Subcutaneous abdominal adipose tissue (tissue), 5 donors: ENCODE measurements at regions not wholly inside any gene's neighbourhood (a gene's known extent, or its start where the extent isn't known, plus 50 kb on each side); places are given as distances from the start of the nearest gene placed in this dataset.

Source experiments
- H3K27ac ChIP-seq: one replicate; pipeline ENCODE4 v1.7.0; 2013; ENCODE audit warnings: low read depth, mild to moderate bottlenecking, inconsistent platforms, low read length, moderate library complexity
- H3K27me3 ChIP-seq, 5 donors: one replicate each; pipeline ENCODE4 v1.7.0; 2013; ENCODE audit warnings: low read length in 5 of 5, inconsistent platforms in 1 of 5; ENCODE audit not compliant: control insufficient read depth in 5 of 5, insufficient read depth in 4 of 5
- H3K36me3 ChIP-seq, 5 donors: one replicate each; pipeline ENCODE4 v1.7.0; 2013; ENCODE audit warnings: low read length in 5 of 5; ENCODE audit not compliant: control insufficient read depth in 5 of 5, insufficient read depth in 5 of 5
- H3K4me1 ChIP-seq, 5 donors: one replicate each; pipeline ENCODE4 v1.7.0; 2013; ENCODE audit warnings: low read length in 5 of 5, mild to moderate bottlenecking in 3 of 5, moderate library complexity in 1 of 5; ENCODE audit not compliant: control insufficient read depth in 5 of 5, insufficient read depth in 5 of 5
- H3K4me3 ChIP-seq, 5 donors: one replicate each; pipeline ENCODE4 v1.7.0; 2013; ENCODE audit warnings: low read length in 5 of 5, low read depth in 1 of 5
- H3K9ac ChIP-seq, 5 donors: one replicate each; pipeline ENCODE4 v1.7.0; 2013; ENCODE audit warnings: low read length in 5 of 5, mild to moderate bottlenecking in 4 of 5, moderate library complexity in 3 of 5
- H3K9me3 ChIP-seq, 5 donors: one replicate each; pipeline ENCODE4 v1.7.0; 2013; ENCODE audit warnings: low read length in 5 of 5; ENCODE audit not compliant: control insufficient read depth in 5 of 5
- donor health status: healthy.
- donor health status: healthy.
- donor health status: healthy.
- donor health status: healthy.
- donor health status: healthy.

DNA sequence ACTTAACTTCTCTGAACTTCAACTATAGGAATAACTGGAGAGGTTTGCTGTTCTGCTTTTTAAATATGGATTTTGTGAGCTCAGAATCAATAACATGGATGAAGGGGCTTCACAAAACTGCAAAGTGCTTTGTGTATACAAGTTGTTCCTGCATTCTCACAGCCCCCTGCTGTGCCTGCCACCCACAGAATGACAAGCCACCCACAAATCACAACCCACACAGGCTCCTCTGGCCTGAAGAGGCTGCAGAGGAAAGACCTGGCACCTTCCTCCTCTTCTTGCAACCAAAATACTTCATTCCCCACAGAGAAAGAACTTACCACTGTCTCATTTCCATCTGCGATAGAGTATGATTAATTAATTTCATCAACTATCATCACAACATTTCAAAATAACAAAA, 106.7 kb upstream of the NHSL1 start:
- Histone ChIP-seq H3K27ac (no peak overlapping the region), H3K4me3 (no peak overlapping the region), H3K9me3 (no peaks in the 10 kb centered on the region), H3K27me3 (no peaks in the 10 kb centered on the region), H3K9ac (no peak overlapping the region), H3K36me3 (no peaks in the 10 kb centered on the region), H3K4me1 (peaks cover 0 to 3% (median 0%) of the 10 kb centered on the region in 5 donors)

DNA sequence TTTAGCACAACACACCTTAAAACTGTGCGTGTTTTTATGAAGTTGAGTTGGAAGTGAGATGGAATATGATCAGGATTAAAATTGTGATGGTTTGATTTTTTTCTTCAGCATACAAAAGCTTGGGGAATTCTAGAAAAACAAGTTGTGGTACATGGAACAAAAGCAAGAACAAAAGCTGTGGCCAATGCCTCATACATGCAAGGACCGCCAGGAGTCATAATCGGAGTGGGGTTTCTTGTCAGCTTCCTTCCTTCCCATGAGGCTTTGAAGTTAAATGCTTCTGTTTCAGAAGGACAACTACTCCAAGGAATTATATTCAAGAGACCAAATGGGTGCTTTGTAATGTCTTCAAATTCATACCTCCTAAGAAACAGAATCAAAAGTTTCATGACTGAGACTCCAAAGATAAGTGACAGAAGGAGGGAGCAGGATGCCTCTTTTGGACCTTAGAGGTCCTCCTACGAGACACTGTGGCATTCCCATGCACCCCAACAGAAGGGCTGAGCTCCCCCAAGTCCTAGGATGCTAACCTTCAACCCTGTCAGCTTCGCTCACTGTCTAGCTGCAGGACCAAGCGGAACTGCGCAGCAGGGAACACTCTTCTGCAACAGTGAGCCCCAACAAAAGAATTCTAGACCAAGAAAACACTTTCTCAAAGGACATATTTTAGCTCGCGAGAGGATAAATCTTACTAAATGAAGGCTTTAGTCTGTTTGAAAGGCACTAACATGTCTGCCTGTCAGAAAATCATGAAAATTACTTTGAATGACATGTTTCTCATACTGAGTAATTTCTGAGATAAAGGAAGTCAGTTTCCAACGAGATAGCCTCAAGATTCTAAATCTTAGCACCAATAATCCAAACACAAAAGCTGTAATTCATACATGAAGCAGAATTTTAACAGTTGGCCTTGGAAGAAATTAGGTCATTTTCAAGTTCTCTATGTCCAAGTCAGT, 108.5 kb upstream of the NHSL1 start:
- no peak overlapping the region for H3K9ac ChIP-seq
- no peaks in the 10 kb centered on the region for H3K4me1 ChIP-seq
- H3K27ac ChIP-seq = no peak overlapping the region
- no peaks in the 10 kb centered on the region for H3K27me3 ChIP-seq
- no peak overlapping the region for H3K4me3 ChIP-seq
- no peaks in the 10 kb centered on the region for H3K36me3 ChIP-seq
- H3K9me3 ChIP-seq = no peaks in the 10 kb centered on the region

DNA sequence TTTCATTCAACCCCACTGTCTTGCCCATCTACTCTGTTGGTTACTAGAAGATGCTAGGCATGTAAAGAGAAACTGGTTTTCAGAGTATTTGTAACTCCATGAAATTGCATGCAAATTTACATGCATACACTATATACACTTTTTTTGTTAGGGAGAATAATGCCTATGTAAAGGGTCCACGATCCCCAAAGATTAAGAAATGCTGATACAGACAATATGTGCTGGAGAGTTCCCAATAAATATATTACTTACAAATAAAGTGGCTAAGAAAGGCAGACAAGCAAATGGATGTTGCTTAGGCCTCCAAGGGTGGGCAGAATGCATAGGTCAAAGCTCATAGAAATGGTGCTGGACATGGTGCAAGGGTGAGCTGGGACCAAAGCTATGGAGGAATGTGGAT, 109.6 kb upstream of the NHSL1 start:
- H3K9me3 ChIP-seq = no peaks in the 10 kb centered on the region
- no peaks in the 10 kb centered on the region for H3K27me3 ChIP-seq
- no peaks in the 10 kb centered on the region for H3K36me3 ChIP-seq
- no peak overlapping the region for H3K4me3 ChIP-seq
- H3K27ac ChIP-seq = no peak overlapping the region
- H3K4me1 ChIP-seq = no peaks in the 10 kb centered on the region
- no peak overlapping the region for H3K9ac ChIP-seq

DNA sequence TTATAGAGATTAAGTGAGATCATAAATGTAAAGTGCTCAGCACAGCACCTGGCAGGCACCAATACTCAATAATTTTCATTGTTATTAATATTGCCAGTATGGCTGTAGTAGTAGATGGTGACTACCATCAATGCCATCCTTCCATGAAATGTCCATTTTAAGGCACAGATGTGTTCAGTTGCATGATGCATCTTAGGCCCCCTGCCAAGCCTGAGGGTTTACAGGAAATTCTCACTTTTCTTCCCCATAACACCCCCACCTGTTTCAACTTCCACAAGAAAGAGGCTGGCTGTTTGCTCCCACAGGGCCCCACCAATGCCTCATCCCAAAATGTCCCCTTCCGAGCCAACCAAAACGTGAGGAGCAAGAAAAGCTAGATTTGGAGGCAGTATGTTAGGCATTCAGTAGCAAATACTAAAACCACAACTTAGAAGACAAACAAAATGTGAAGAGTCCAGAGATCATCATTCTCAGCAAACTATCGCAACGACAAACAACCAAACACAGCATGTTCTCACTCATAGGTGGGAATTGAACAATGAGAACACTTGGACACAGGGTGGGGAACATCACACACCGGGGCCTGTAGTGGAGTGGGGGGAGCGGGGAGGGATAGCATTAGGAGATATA, 110.6 kb upstream of the NHSL1 start:
- Histone ChIP-seq H3K9ac (no peak overlapping the region), H3K27me3 (no peaks in the 10 kb centered on the region), H3K27ac (no peak overlapping the region), H3K4me1 (no peaks in the 10 kb centered on the region), H3K9me3 (no peaks in the 10 kb centered on the region), H3K4me3 (no peak overlapping the region), H3K36me3 (no peaks in the 10 kb centered on the region)

DNA sequence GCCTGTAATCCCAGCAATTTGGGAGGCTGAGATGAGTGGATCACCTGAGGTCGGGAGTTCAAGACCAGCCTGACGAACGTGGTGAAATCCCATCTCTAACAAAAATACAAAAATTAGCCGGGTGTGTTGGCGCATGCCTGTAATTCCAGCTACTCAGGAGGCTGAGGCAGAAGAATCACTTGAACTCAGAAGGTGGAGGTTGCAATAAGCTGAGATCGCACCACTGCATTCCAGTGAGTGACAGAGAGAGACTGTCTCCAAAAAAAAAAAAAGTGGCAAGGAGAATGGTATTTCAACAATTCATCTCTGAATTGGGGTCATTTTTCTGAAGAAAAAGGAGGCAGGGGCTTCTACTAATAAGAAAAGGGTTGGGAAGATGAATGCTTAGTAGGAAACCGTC, 111.5 kb upstream of the NHSL1 start:
- Histone ChIP-seq H3K36me3 (no peaks in the 10 kb centered on the region), H3K4me3 (no peak overlapping the region), H3K9ac (no peak overlapping the region), H3K9me3 (no peaks in the 10 kb centered on the region), H3K27me3 (no peaks in the 10 kb centered on the region), H3K27ac (no peak overlapping the region), H3K4me1 (no peaks in the 10 kb centered on the region)

DNA sequence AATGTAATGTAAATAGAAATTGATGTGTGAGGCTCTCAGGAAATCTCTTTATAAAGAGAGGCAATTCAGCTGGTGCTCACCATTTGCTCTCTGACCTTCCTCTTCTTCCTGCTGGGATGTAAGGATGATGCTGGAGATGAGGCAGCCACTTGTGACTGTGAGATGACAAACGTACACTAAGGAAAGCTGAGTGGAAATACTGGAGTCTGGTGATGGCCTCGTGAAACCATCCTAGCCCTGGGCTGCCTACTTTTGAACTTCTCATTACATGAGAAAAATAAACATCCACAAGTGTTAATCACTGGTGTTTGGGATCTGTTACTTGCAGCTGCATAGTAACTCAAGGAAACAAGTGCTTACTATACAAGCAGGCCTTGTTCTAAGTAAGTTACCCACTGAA, 114.9 kb upstream of the NHSL1 start:
- Histone ChIP-seq H3K27me3 (no peaks in the 10 kb centered on the region), H3K27ac (no peak overlapping the region), H3K9ac (no peak overlapping the region), H3K4me1 (no peaks in the 10 kb centered on the region), H3K9me3 (no peaks in the 10 kb centered on the region), H3K4me3 (no peak overlapping the region), H3K36me3 (no peaks in the 10 kb centered on the region)

DNA sequence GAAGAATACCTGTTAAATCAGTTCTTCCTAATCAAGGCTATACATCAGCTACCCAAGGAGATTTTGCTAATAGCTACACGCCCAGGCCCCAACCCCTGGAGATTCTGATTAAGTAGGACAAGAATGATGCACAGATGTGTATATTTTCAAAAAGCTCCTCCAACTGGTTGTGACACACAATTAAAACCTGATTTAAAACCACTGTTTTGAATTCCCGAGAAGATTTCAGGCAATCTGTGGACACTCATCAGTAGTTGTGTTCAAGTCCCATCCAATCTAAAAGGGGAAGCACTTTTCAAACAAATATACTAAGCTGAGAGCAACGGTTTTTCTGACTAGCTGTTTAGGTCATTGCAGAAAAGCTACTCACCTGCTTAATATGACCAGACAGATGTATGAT, 118.9 kb upstream of the NHSL1 start:
- Histone ChIP-seq H3K27me3 (no peaks in the 10 kb centered on the region), H3K9me3 (no peaks in the 10 kb centered on the region), H3K4me3 (no peak overlapping the region), H3K4me1 (no peaks in the 10 kb centered on the region), H3K36me3 (no peaks in the 10 kb centered on the region), H3K27ac (no peak overlapping the region), H3K9ac (no peak overlapping the region)

DNA sequence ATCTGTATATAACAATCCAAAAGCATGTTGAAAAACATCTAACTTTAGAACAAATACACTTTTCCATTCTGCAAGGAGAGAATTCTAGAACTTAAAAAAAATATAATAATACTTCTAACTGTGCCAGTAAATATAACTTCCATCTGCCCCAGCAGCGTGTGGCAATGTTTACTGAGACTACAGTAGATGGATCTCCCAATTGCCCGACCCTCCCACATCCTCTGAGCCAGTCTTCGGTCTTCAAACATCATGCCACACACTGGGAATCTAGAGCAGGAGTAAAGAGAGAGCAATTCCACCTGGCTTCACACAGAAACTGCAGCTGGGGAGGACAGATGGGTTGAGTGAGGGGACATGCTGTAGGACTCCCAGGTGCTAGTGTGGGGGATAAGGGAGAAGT, 121.3 kb upstream of the NHSL1 start:
- Histone ChIP-seq H3K9me3 (no peaks in the 10 kb centered on the region), H3K27me3 (no peaks in the 10 kb centered on the region), H3K36me3 (no peaks in the 10 kb centered on the region), H3K9ac (no peak overlapping the region), H3K27ac (no peak overlapping the region), H3K4me1 (no peaks in the 10 kb centered on the region), H3K4me3 (no peak overlapping the region)

DNA sequence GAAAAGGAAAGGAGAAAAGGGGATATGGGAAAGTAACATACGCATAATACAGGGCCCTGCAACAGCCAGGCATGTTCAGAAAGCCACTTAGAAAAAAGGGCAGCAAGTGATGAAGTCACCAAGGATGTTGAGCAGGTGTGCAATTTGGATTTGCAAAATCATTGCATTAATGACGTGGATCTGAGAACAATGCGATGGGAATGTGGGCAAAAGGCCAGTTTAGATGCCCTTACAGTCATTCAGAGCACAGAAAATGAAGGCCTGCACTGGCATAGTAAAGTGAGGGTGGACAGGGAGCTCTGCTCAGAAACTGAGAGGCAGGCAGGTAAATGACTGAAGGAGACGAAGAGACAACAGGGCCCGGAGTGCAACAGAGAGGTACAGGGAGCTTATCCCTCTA, 123.7 kb upstream of the NHSL1 start:
- H3K27me3 ChIP-seq = no peaks in the 10 kb centered on the region
- H3K27ac ChIP-seq = no peak overlapping the region
- H3K9ac ChIP-seq = no peak overlapping the region
- H3K4me3 ChIP-seq = no peak overlapping the region
- no peaks in the 10 kb centered on the region for H3K4me1 ChIP-seq
- no peaks in the 10 kb centered on the region for H3K9me3 ChIP-seq
- H3K36me3 ChIP-seq = no peaks in the 10 kb centered on the region

DNA sequence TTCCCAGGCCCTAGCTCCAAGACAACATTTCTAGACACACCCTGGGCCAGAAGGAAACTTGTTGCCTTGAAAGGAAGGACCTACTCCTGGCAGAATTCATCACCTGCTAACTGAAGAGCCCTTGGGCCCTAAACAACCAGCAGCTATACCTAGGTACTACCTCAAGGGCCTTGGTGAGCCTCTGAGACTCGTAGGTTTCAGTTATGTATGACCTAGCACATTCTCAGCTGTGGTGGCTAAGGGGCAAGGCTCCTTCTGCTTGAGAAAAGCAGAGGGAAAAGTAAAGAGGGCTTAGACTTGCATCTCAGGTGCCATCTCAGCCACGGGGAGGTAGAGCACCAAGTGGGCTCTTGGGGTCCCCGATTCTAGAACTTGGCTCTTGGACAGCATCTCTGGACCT, 132.3 kb upstream of the NHSL1 start:
- H3K27me3 ChIP-seq = no peaks in the 10 kb centered on the region
- H3K4me3 ChIP-seq = no peak overlapping the region
- H3K27ac ChIP-seq = no peak overlapping the region
- H3K36me3 ChIP-seq = no peaks in the 10 kb centered on the region
- H3K9ac ChIP-seq = no peak overlapping the region
- H3K9me3 ChIP-seq = no peaks in the 10 kb centered on the region
- no peaks in the 10 kb centered on the region for H3K4me1 ChIP-seq
